Glutamatergic neuron (in vitro differentiated cells): ENCODE measurements at regions not wholly inside any gene's neighbourhood (a gene's known extent, or its start where the extent isn't known, plus 50 kb on each side); places are given as distances from the start of the nearest gene placed in this dataset.
A peak's percentile ranks its signal among the peaks of the same experiment; 100 is the strongest.

Source experiments
- DNase-seq: peaks from one replicate; pipeline ENCODE4 v3.0.0; 2022
- H3K27ac Mint-ChIP-seq: one replicate; pipeline ENCODE4 v1.8.0; 2020; ENCODE audit warnings: mild to moderate bottlenecking, mixed read lengths, inconsistent platforms; ENCODE audit not compliant: unreplicated experiment
- H3K27me3 Mint-ChIP-seq: one replicate; pipeline ENCODE4 v1.8.0; 2020; ENCODE audit warnings: mild to moderate bottlenecking, moderate library complexity, mixed read lengths, inconsistent platforms; ENCODE audit not compliant: unreplicated experiment
- H3K36me3 Mint-ChIP-seq: one replicate; pipeline ENCODE4 v1.8.0; 2020; ENCODE audit warnings: mild to moderate bottlenecking, mixed read lengths, inconsistent platforms; ENCODE audit not compliant: unreplicated experiment
- H3K4me1 Mint-ChIP-seq: one replicate; pipeline ENCODE4 v1.8.0; 2020; ENCODE audit warnings: mild to moderate bottlenecking, low read depth, mixed read lengths, inconsistent platforms; ENCODE audit not compliant: unreplicated experiment
- H3K4me3 Mint-ChIP-seq: one replicate; pipeline ENCODE4 v1.8.0; 2020; ENCODE audit warnings: mild to moderate bottlenecking, mixed read lengths, inconsistent platforms; ENCODE audit not compliant: unreplicated experiment
- H3K9me3 Mint-ChIP-seq: one replicate; pipeline ENCODE4 v1.8.0; 2020; ENCODE audit warnings: mild to moderate bottlenecking, moderate library complexity, mixed read lengths, inconsistent platforms; ENCODE audit not compliant: unreplicated experiment
- TF ChIP-seq, protein P1 (sequence below): fragments of 200-600 bp; sonication (generic); IDR thresholded peaks from one replicate; pipeline ENCODE4 v1.5.0; 2021; ENCODE audit not compliant: partially characterized antibody, unreplicated experiment

DNA sequence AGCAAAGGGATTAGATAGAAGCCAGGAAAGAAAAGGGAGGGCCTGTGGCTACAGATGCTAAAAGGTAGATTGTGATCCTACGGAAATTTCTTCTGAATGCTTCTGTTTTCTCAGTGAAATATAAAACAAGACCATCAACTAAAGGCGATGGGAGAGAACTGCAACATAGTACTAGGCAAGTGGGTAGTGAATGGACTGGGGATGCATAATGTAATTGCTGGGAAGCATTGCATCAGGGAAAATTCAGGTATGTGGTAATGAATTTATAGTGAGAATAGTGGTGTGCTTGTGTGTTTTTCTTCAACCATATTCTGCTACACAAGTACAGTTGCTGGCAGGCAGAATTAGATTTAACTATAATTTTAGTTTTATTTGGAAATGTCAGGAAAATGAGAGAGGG, 156.6 kb downstream of the OPN5 start:
- Mint-ChIP-seq H3K4me3 (no peak overlapping the region), H3K36me3 (no peaks in the 10 kb centered on the region), H3K27ac (no peak overlapping the region), H3K27me3 (peaks cover 2% of the 10 kb centered on the region), H3K4me1 (peaks cover 9% of the 10 kb centered on the region), H3K9me3 (no peaks in the 10 kb centered on the region)
- TF ChIP-seq, protein P1, sequence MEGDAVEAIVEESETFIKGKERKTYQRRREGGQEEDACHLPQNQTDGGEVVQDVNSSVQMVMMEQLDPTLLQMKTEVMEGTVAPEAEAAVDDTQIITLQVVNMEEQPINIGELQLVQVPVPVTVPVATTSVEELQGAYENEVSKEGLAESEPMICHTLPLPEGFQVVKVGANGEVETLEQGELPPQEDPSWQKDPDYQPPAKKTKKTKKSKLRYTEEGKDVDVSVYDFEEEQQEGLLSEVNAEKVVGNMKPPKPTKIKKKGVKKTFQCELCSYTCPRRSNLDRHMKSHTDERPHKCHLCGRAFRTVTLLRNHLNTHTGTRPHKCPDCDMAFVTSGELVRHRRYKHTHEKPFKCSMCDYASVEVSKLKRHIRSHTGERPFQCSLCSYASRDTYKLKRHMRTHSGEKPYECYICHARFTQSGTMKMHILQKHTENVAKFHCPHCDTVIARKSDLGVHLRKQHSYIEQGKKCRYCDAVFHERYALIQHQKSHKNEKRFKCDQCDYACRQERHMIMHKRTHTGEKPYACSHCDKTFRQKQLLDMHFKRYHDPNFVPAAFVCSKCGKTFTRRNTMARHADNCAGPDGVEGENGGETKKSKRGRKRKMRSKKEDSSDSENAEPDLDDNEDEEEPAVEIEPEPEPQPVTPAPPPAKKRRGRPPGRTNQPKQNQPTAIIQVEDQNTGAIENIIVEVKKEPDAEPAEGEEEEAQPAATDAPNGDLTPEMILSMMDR = no peak
- no peak for DNase-seq

GRCh38 chr6:47936820-47937219, 155.0 kb downstream of the OPN5 start:
- TF ChIP-seq, protein P1 = no peak
- Mint-ChIP-seq H3K4me3 (peak overlapping the region; percentile 25), H3K27ac (peak overlapping the region; percentile 29), H3K4me1 (peaks cover 13% of the 10 kb centered on the region), H3K36me3 (no peaks in the 10 kb centered on the region), H3K27me3 (peaks cover 4% of the 10 kb centered on the region), H3K9me3 (no peaks in the 10 kb centered on the region)
- no peak for DNase-seq

DNA sequence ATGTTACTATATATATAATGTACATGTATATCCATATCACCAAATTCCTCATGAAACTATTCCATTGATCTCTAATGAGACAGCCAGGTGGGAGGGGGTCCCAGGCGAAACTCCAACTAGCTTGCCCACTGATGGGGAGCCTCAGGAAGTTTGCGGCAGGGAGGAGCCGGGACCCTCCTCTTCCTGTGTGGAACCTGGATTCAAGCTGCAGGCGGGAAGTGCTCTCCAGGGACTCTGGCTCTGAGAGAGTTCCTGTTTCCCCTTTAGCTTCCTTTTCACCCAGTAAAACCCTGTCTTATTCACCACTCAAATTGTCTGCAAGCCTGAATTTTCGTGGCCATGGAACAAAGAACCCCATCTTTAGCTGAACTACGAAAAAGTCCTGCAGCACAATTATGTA, 152.2 kb downstream of the OPN5 start:
- Mint-ChIP-seq H3K27ac (no peak overlapping the region), H3K4me3 (no peak overlapping the region), H3K27me3 (peaks cover 3% of the 10 kb centered on the region), H3K4me1 (peaks cover 16% of the 10 kb centered on the region), H3K36me3 (no peaks in the 10 kb centered on the region), H3K9me3 (no peaks in the 10 kb centered on the region)
- peak; percentile 17 for DNase-seq
- TF ChIP-seq, protein P1 = no peak

DNA sequence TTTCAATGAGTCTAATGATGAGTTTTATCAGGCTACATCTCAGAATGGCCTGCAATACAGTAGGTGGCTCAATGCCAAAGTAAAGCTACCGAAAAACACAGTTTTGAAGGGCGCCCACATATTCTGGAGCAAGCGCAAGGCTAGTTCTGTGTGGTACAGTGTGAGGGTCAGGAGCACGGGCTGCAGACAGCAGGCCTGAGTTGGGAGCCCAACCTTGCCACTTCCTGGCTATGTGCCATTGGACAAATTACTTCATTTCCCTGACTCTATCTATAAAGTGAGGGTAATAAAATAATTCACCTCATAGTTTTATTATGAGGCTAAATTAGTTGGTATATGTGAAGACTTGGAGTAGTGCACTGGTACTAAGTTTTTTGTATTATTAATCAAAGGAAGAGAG, 150.7 kb downstream of the OPN5 start:
- Mint-ChIP-seq H3K36me3 (no peaks in the 10 kb centered on the region), H3K4me3 (no peak overlapping the region), H3K27me3 (peaks cover 3% of the 10 kb centered on the region), H3K9me3 (no peaks in the 10 kb centered on the region), H3K27ac (no peak overlapping the region), H3K4me1 (peaks cover 16% of the 10 kb centered on the region)
- no peak for DNase-seq
- TF ChIP-seq, protein P1 = no peak

- TF ChIP-seq, protein P1 = no peak
- Mint-ChIP-seq H3K4me3 (no peak overlapping the region), H3K27ac (no peak overlapping the region), H3K27me3 (peaks cover 2% of the 10 kb centered on the region), H3K4me1 (peaks cover 2% of the 10 kb centered on the region), H3K9me3 (no peaks in the 10 kb centered on the region), H3K36me3 (no peaks in the 10 kb centered on the region)
- DNase-seq = no peak
These were observed 142.2 kb downstream of the OPN5 start for GRCh38 chr6:47924001-47924400.
